DMS 273 (cell line): ENCODE measurements at regions not wholly inside any gene's neighbourhood (a gene's known extent, or its start where the extent isn't known, plus 50 kb on each side); places are given as distances from the start of the nearest gene placed in this dataset.

Experiments
- DNase-seq: peaks from one replicate; lab custom pipeline; 2025; ENCODE audit not compliant: unreplicated experiment; lab: John Stamatoyannopoulos, UW

DNA sequence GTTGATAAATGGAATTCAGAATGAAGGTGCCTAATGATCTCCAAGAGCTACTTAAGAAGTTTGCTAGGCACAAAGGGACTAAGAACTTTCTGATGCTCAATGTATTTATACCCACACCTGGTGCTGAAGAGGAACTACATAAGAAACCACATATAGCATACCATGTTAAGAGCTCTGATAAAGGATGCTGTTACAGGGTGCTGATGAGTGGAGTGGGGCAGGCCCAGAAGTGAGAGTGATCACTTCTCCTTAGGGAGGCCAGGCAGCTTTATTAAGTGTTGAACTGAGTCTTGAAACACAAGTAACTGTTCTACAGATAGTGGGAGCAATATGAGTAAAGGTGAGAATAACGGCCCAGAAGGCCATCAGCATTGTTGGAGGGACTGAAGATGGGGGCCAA is 68.3 kb upstream of the CHRDL1 start:
- DNase-seq: no peak

DNA sequence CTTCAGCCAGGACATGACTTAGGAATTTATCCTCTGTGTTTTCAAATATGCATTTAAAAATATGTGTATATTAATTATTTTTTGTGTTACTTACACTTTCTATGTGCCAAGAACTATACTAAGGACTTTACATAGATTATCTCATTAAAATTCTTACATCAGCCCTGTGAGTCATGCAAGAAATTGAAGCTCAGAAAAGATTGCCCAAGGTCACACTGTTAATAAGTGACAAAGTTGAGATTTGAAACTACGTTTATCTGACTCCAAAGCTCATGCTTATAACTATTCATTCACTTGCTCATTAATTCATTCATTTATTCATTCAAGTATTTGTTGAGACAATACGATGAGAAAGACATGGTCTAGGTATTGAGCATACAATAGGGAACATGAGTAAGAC is 62.9 kb upstream of the CHRDL1 start:
- no peak for DNase-seq

DNA sequence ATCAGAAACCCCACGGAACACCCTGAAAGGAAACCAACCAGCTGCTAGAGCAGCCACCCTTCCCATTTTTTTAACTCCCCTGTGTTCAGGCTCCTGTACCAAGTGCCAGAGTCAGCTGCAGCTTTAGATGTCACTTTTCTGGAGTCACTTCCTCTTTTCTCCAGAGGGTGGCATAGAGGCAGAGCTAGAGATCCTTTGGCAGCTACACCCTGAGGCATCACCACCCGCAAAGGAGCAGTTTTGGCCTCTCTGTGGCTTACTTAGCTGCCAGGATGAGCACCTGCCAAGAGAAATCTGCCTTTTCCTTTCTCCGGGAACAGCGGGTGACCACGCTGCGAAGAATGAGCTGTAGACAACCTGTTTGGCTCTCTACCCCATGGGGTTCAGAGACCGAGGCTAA is 58.0 kb upstream of the CHRDL1 start:
- peak; percentile 71 for DNase-seq

DNA sequence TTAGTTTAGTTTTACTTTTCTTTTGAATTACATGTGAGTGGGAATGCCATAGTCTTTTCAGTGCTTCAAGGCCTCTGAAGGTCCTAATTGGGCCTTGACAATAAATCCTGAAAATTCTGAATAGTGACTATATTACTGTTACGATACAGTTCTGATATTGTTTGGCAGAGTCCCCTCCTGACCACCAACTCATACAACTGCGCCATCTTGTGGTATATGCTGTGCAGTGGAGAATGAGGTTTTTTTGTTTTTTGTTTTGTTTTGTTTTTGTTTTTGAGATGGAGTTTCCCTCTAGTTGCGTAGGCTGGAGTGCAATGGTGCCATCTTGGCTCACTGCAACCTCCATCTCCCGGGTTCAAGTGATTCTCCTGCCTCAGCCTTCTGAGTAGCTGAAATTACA is 56.6 kb upstream of the CHRDL1 start:
- DNase-seq: peak; percentile 62

DNA sequence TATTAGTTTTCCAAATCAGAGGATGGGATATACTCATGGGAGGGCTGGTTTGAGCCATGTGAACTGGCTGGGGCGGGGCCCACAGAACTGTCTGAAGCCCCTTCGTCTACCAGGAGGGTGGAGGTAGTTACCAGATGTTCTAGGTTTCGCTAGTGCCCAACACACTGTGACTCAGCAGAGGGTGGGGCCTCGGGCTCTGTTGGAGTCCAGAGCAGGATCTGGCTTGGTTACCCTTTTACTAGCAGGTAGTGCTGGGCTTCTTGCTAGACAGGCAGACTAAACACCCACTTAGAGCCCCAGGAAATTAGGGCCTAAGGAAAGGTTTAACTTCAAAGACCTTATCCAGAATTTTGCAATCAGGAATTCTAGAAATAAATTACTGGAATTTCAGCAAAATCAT is 56.2 kb upstream of the CHRDL1 start:
- no peak for DNase-seq

DNA sequence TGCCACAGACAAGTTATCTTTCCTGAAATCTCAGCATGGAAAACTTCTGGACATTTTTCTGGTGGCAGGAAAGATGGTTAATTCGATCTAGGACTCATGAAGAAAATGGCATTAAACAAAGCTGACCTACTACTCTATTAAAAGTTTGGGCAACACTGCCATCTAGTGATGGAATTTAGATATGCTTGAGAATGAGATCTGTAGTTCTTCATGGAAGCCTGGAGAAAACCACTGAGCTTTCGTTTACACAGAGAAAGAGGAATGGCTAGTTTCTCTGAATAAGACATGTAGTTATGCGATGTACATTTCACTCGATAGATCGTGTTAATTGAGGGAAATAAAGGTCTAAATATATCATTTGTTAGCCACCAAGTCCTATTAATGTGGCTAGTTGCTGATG is 51.7 kb upstream of the CHRDL1 start:
- peak; percentile 89 for DNase-seq

DNA sequence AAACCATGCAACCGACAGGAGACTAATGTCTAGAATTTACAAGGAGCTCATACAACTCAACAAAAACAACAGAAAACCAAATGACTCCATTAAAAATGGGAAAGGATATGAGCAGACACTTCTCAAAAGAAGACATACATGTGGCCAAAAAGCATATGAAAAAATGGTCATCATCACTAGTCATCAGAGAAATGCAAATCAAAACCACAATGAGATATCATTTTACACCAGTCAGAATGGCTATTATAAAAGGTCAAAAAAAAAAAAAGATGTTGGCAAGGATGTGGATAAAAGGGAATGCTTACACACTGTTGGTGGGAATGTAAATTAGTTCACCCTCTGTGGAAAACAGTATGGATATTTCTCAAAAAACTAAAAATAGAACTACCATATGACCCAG is 50.5 kb upstream of the CHRDL1 start:
- DNase-seq: no peak
